ENCODE measurements at regions not wholly inside any gene's neighbourhood (a gene's known extent, or its start where the extent isn't known, plus 50 kb on each side); places are given as distances from the start of the nearest gene placed in this dataset.

DNA sequence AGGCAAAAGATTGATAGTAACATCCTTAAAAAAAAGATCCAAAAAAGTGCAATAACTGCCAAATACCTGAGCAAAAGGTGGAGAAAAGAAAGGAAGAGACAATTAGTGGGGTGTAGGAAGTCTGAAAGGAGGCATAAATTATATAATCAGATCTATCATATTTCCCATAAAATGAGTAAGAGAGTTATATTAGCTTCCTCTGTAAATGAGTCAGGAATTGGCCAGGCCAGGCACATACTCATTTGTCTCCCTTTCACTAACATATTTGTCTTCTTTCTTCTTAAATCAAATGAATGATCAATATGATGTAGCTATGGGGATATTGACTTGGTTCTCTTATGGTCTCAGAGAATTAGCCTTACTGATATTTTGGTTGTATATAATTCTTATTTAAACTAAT is 292.3 kb upstream of the CADM2 start:
- POLR2A ChIA-PET = no interaction called here
- CTCF ChIA-PET = no interaction called here
- Histone ChIP-seq H3K4me3 (no peak overlapping the region), H3K27ac (no peak overlapping the region), H3K9me3 (no peaks in the 10 kb centered on the region), H3K4me1 (no peaks in the 10 kb centered on the region), H3K4me2 (no peak overlapping the region)
- no peak for FAIRE-seq
- DNase-seq (ENCODE audit: low read depth in 1 of 2, low spot score in 1 of 2) = no peak
- no peak for ATAC-seq
- TF ChIP-seq FOSB (CRISPR knock-in tag; IDR thresholded peaks at IDR 0.05) = no peak
- no peak for TF ChIP-seq EHMT2 (IDR thresholded peaks at IDR 0.05; ENCODE audit: low read depth)
- no peak for TF ChIP-seq EHF (CRISPR knock-in tag; IDR thresholded peaks at IDR 0.05)
- no peak for TF ChIP-seq NFE2L2 (conservative IDR thresholded peaks at IDR 0.05; ENCODE audit: low read length)
- TF ChIP-seq FOXS1 (CRISPR knock-in tag; IDR thresholded peaks at IDR 0.05) = no peak
- no peak for TF ChIP-seq KDM1A (IDR thresholded peaks at IDR 0.05; ENCODE audit: low read depth)
- TF ChIP-seq ZFP36 (IDR thresholded peaks at IDR 0.05; ENCODE audit: borderline replicate concordance, partially characterized antibody) = no peak
- TF ChIP-seq, protein P1, sequence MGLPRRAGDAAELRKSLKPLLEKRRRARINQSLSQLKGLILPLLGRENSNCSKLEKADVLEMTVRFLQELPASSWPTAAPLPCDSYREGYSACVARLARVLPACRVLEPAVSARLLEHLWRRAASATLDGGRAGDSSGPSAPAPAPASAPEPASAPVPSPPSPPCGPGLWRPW (IDR thresholded peaks at IDR 0.05) = no peak
- TF ChIP-seq RNF2 (IDR thresholded peaks at IDR 0.05; ENCODE audit: borderline replicate concordance, low read depth) = no peak
- TF ChIP-seq SREBF2 (IDR thresholded peaks at IDR 0.05) = no peak
- TF ChIP-seq GATA3 (IDR thresholded peaks at IDR 0.05; ENCODE audit: borderline replicate concordance) = no peak

DNA sequence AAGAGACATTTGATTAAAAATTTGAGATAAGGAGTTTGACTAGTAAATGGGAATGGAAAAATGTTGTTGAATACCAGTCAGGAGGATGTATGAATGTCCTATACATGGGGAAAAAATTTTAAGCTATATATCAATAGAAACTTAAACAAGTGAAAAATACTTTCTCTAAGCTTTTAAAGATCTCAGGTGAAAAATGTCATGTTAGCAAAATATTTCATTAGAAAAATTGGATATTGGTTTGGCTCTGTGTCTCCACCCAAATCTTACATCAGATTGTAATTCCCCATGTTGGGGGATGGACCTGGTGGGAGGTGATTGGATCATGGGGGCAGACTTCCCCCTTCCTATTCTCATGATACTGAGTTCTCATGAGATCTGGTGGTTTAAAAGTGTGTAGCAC is 279.6 kb upstream of the CADM2 start:
- Histone ChIP-seq H3K4me1 (no peaks in the 10 kb centered on the region), H3K9me3 (no peaks in the 10 kb centered on the region), H3K4me2 (no peak overlapping the region), H3K27ac (no peak overlapping the region), H3K4me3 (no peak overlapping the region)
- DNase-seq (ENCODE audit: low read depth in 1 of 2, low spot score in 1 of 2) = no peak
- no peak for ATAC-seq
- ChIA-PET CTCF (no interaction called here), POLR2A (no interaction called here)
- FAIRE-seq = no peak
- TF ChIP-seq MAFK (IDR thresholded peaks at IDR 0.05; ENCODE audit: partially characterized antibody) (peak; percentile 45), NR3C1 (IDR thresholded peaks at IDR 0.05) (no peak)

DNA sequence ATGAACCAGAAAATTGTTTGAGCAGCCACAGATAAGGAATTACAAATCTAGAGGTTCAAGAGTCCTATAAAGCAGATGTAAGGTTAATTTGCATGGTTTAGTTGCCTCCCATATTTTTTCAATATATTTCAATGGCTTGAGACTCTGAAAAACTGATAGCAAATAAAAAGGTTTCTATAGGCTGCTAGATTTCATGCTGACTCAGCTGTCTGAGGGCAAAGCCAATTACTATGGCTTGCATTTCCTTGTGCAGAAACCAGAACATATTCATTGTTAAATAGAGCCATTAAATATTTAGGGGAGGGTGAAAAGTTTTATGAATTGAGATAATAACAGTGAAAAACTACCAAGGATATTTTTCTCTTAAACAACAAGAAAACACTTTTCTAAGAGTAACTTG is 278.1 kb upstream of the CADM2 start:
- no peak for ATAC-seq
- CTCF ChIA-PET = no interaction called here

DNA sequence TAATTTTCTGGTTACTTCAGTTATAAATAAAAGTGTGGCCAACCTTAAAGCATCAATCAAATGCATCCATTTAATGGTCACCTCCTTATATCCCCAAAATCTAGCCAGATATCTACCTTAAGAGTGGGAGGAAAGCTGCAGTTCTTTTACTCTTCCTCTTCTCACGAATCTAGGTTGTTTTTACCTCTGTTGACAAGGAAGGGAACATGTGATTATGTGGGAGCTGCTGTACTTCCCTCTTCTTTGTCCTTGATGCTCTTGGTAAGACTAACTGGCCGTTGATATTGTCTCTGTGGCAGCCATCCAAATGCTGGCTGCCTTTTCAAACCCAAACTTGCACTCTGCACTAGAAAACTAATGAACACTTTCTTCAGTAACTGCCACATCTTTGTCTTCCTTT is 275.3 kb upstream of the CADM2 start:
- 4% methylated on average over 2 of the region's 2 CpGs for WGBS (ENCODE audit: missing lambda C conversion rate)
- DNase-seq (ENCODE audit: low read depth in 1 of 2, low spot score in 1 of 2) = no peak
- no peak for TF ChIP-seq HDAC2 (IDR thresholded peaks at IDR 0.05)
- TF ChIP-seq ESRRA (IDR thresholded peaks at IDR 0.05; ENCODE audit: borderline replicate concordance, low read length) = no peak
- no peak for TF ChIP-seq HOXB5 (CRISPR knock-in tag; IDR thresholded peaks at IDR 0.05)
- TF ChIP-seq HOXA7 (CRISPR knock-in tag; IDR thresholded peaks at IDR 0.05) = no peak
- no peak for TF ChIP-seq TFCP2L1 (CRISPR knock-in tag; IDR thresholded peaks at IDR 0.05)
- no peak for TF ChIP-seq HOXB13 (CRISPR knock-in tag; IDR thresholded peaks at IDR 0.05; ENCODE audit: low read depth)
- no peak for TF ChIP-seq CBX2 (IDR thresholded peaks at IDR 0.05; ENCODE audit: borderline replicate concordance, low read depth)
- no peak overlapping the region for H3K4me3 ChIP-seq
- ChIA-PET CTCF (no interaction called here), POLR2A (no interaction called here)
- no peak for FAIRE-seq
- no peak overlapping the region for H3K27ac ChIP-seq
- H3K4me1 ChIP-seq = no peaks in the 10 kb centered on the region
- no peak overlapping the region for H3K4me2 ChIP-seq
- no peak for ATAC-seq
- H3K9me3 ChIP-seq = no peaks in the 10 kb centered on the region

More for the DNA sequence above, 278.1 kb upstream of the CADM2 start:
- Histone ChIP-seq H3K27ac (no peak overlapping the region), H3K4me2 (no peak overlapping the region), H3K4me3 (no peak overlapping the region), H3K4me1 (no peaks in the 10 kb centered on the region), H3K9me3 (no peaks in the 10 kb centered on the region)
- FAIRE-seq = no peak
- POLR2A ChIA-PET = no interaction called here
- no peak for DNase-seq (ENCODE audit: low read depth in 1 of 2, low spot score in 1 of 2)
- TF ChIP-seq PHF8 (IDR thresholded peaks at IDR 0.05; ENCODE audit: borderline replicate concordance, low read depth) = no peak
- peak; percentile 71 for TF ChIP-seq MAFK (IDR thresholded peaks at IDR 0.05; ENCODE audit: partially characterized antibody)
- no peak for TF ChIP-seq POLR2AphosphoS2 (conservative IDR thresholded peaks at IDR 0.05; ENCODE audit: low read length)

DNA sequence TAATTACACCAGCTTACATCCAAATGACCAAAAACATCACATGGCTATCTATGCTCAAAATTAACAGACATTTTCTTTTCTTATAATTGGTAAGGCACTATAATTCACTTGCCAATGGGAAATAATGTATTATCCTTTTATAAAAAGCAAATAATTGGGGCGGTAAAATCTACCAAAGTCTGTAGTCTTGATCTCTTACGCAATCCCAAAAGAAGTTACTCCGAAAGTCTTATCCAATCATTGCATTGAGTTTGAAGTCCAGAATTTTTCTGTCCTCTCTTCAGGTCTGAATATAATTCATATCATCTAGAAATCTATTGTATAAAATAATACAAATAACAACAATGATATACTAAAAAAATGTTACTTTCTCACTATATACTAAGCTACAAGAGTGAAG is 273.3 kb upstream of the CADM2 start:
- ATAC-seq (no peak), FAIRE-seq (no peak), DNase-seq (ENCODE audit: low read depth in 1 of 2, low spot score in 1 of 2) (no peak)
- Histone ChIP-seq H3K27ac (no peak overlapping the region), H3K4me1 (no peaks in the 10 kb centered on the region), H3K4me2 (no peak overlapping the region), H3K9me3 (no peaks in the 10 kb centered on the region), H3K4me3 (no peak overlapping the region)
- ChIA-PET CTCF (no interaction called here), POLR2A (no interaction called here)
- TF ChIP-seq RFX5 (IDR thresholded peaks at IDR 0.05) = no peak
- TF ChIP-seq, protein P1 (IDR thresholded peaks at IDR 0.05) = no peak
- TF ChIP-seq, protein P2, sequence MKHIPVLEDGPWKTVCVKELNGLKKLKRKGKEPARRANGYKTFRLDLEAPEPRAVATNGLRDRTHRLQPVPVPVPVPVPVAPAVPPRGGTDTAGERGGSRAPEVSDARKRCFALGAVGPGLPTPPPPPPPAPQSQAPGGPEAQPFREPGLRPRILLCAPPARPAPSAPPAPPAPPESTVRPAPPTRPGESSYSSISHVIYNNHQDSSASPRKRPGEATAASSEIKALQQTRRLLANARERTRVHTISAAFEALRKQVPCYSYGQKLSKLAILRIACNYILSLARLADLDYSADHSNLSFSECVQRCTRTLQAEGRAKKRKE (CRISPR knock-in tag; IDR thresholded peaks at IDR 0.05; ENCODE audit: low read depth) = no peak
- no peak for TF ChIP-seq MAFK (IDR thresholded peaks at IDR 0.05; ENCODE audit: partially characterized antibody)
- TF ChIP-seq RAD21 (conservative IDR thresholded peaks at IDR 0.05 in 1 of 2, IDR thresholded peaks at IDR 0.05 in 1 of 2) = no peak
- no peak for TF ChIP-seq ZNF302 (CRISPR knock-in tag; IDR thresholded peaks at IDR 0.05)
- TF ChIP-seq ESRRA (IDR thresholded peaks at IDR 0.05; ENCODE audit: borderline replicate concordance, low read length) = no peak
- no peak for TF ChIP-seq HOXA7 (CRISPR knock-in tag; IDR thresholded peaks at IDR 0.05)
- TF ChIP-seq POLR2AphosphoS2 (conservative IDR thresholded peaks at IDR 0.05; ENCODE audit: low read length) = no peak
- no peak for TF ChIP-seq SMC3 (IDR thresholded peaks at IDR 0.05)
- TF ChIP-seq FOSL2 (IDR thresholded peaks at IDR 0.05) = no peak
- no peak for TF ChIP-seq FOSL2 (CRISPR knock-in tag; IDR thresholded peaks at IDR 0.05)
- no peak for TF ChIP-seq RNF2 (IDR thresholded peaks at IDR 0.05; ENCODE audit: borderline replicate concordance, low read depth)
- TF ChIP-seq ZFP36 (IDR thresholded peaks at IDR 0.05; ENCODE audit: borderline replicate concordance, partially characterized antibody) = no peak
- no peak for TF ChIP-seq NR3C1 (IDR thresholded peaks at IDR 0.05)
- no peak for TF ChIP-seq BHLHE40 (IDR thresholded peaks at IDR 0.05; ENCODE audit: low read depth, low read length)
- TF ChIP-seq NFE2L2 (conservative IDR thresholded peaks at IDR 0.05; ENCODE audit: low read length) = no peak
- no peak for TF ChIP-seq JUN (IDR thresholded peaks at IDR 0.05)
- no peak for TF ChIP-seq SREBF2 (IDR thresholded peaks at IDR 0.05)
- 18% methylated on average over 3 of the region's 3 CpGs for WGBS (ENCODE audit: missing lambda C conversion rate)

Data from A549 (cell line).